Bone marrow (tissue), 2 donors: ENCODE measurements at regions not wholly inside any gene's neighbourhood (a gene's known extent, or its start where the extent isn't known, plus 50 kb on each side); places are given as distances from the start of the nearest gene placed in this dataset.
A peak's percentile ranks its signal among the peaks of the same experiment; 100 is the strongest.
"Not testable (repeated sequence)": the region's sequence is repeated elsewhere in the genome, so short reads cannot be mapped to it uniquely, and the experiment has no call there.

Source experiments
- DNase-seq, 2 donors: peaks; one replicate each; lab custom pipeline; 2025; lab: John Stamatoyannopoulos, UW

GRCh38 chr6:82584194-82584695 lies 220.6 kb downstream of the TPBG start:
- no peak for DNase-seq

- DNase-seq = no peak
Measured at GRCh38 chr6:82584856-82585255, 221.2 kb downstream of the TPBG start.

- no peak for DNase-seq
Measured at GRCh38 chr6:82588020-82588419, 224.4 kb downstream of the TPBG start.

GRCh38 chr6:82588859-82589412 lies 225.3 kb downstream of the TPBG start:
- no peak for DNase-seq

- DNase-seq = peak in 1 of 2 donors; percentile 2
Measured at GRCh38 chr6:82589509-82590206, 226.0 kb downstream of the TPBG start.

- no peak for DNase-seq
Measured at GRCh38 chr6:82597201-82597600, 233.6 kb downstream of the TPBG start.

GRCh38 chr6:82602776-82603175 lies 239.2 kb downstream of the TPBG start:
- no peak for DNase-seq

- DNase-seq = no peak
Measured at GRCh38 chr6:82603871-82604270, 240.3 kb downstream of the TPBG start.

GRCh38 chr6:82607998-82608725 lies 244.5 kb downstream of the TPBG start:
- DNase-seq = no peak

- no peak for DNase-seq
Measured at GRCh38 chr6:82608781-82609180, 245.2 kb downstream of the TPBG start.

- no peak for DNase-seq
Measured at GRCh38 chr6:82611751-82612150, 248.1 kb downstream of the TPBG start.

GRCh38 chr6:82612475-82613039 lies 248.9 kb downstream of the TPBG start:
- DNase-seq = no peak

- no peak for DNase-seq
Measured at GRCh38 chr6:82614518-82614917, 250.9 kb downstream of the TPBG start.

GRCh38 chr6:82616386-82617028 lies 252.9 kb downstream of the TPBG start:
- no peak for DNase-seq

- DNase-seq = no peak
Measured at GRCh38 chr6:82617648-82618047, 254.0 kb downstream of the TPBG start.

- DNase-seq = no peak
Measured at GRCh38 chr6:82619573-82619972, 256.0 kb downstream of the TPBG start.

- no peak for DNase-seq
Measured at GRCh38 chr6:82622461-82622860, 258.8 kb downstream of the TPBG start.

- DNase-seq = no peak
Measured at GRCh38 chr6:82624251-82624650, 260.6 kb downstream of the TPBG start.

GRCh38 chr6:82626946-82627345 lies 263.3 kb downstream of the TPBG start:
- DNase-seq = not testable (repeated sequence)

- no peak for DNase-seq
Measured at GRCh38 chr6:82629921-82630320, 266.3 kb downstream of the TPBG start.

GRCh38 chr6:82641677-82642076 lies 278.1 kb downstream of the TPBG start:
- no peak for DNase-seq

GRCh38 chr6:82645536-82646230 lies 282.1 kb downstream of the TPBG start:
- no peak for DNase-seq
